GM23248 (cell line): ENCODE measurements at regions not wholly inside any gene's neighbourhood (a gene's known extent, or its start where the extent isn't known, plus 50 kb on each side); places are given as distances from the start of the nearest gene placed in this dataset.
"Not testable (repeated sequence)": the region's sequence is repeated elsewhere in the genome, so short reads cannot be mapped to it uniquely, and the experiment has no call there.

Source experiments
- DNase-seq: peaks from one replicate; pipeline ENCODE4 v3.0.0-alpha.2; 2015
- H2AFZ ChIP-seq: fragments of 200-600 bp; sonication (generic); 2 replicates; pipeline ENCODE4 v1.6.1; 2016; ENCODE audit warnings: antibody characterized with exemption
- H3F3A ChIP-seq: fragments of 200-600 bp; sonication (generic); 2 replicates; pipeline ENCODE4 v1.6.1; 2016; ENCODE audit warnings: mild to moderate bottlenecking, antibody characterized with exemption, mixed run types; ENCODE audit not compliant: insufficient read depth
- H3K27ac ChIP-seq: fragments of 200-600 bp; sonication (generic); 2 replicates; pipeline ENCODE4 v1.5.1; 2016; ENCODE audit warnings: mild to moderate bottlenecking
- H3K27me3 ChIP-seq: fragments of 200-600 bp; sonication (generic); replicated peaks from 2 replicates; pipeline ENCODE4 v1.6.1; 2016; ENCODE audit warnings: mild to moderate bottlenecking; ENCODE audit not compliant: insufficient read depth
- H3K36me3 ChIP-seq: fragments of 200-600 bp; sonication (generic); 2 replicates; pipeline ENCODE4 v1.6.1; 2016; ENCODE audit warnings: low read depth, mild to moderate bottlenecking
- H3K4me1 ChIP-seq: fragments of 200-600 bp; sonication (generic); 2 replicates; pipeline ENCODE4 v1.6.1; 2016; ENCODE audit warnings: mild to moderate bottlenecking; ENCODE audit not compliant: insufficient read depth
- H3K4me2 ChIP-seq: fragments of 200-600 bp; sonication (generic); one replicate; pipeline ENCODE4 v1.6.1; 2016; ENCODE audit warnings: mild to moderate bottlenecking; ENCODE audit not compliant: unreplicated experiment
- H3K4me3 ChIP-seq: fragments of 200-600 bp; sonication (generic); 2 replicates; pipeline ENCODE4 v1.5.1; 2016; ENCODE audit warnings: mild to moderate bottlenecking
- H3K79me2 ChIP-seq: fragments of 200-600 bp; sonication (generic); 2 replicates; pipeline ENCODE4 v1.6.1; 2016; ENCODE audit warnings: mild to moderate bottlenecking; ENCODE audit not compliant: insufficient read depth
- H3K9ac ChIP-seq: fragments of 200-600 bp; sonication (generic); 2 replicates; pipeline ENCODE4 v1.6.1; 2016; ENCODE audit warnings: mild to moderate bottlenecking
- H3K9me2 ChIP-seq: fragments of 200-600 bp; sonication (generic); 2 replicates; pipeline ENCODE4 v1.6.1; 2016; ENCODE audit warnings: mixed run types, mild to moderate bottlenecking, moderate library complexity; ENCODE audit not compliant: insufficient read depth
- H3K9me3 ChIP-seq: fragments of 200-600 bp; sonication (generic); one replicate; pipeline ENCODE4 v1.6.1; 2017; ENCODE audit warnings: low read depth
- H4K20me1 ChIP-seq: fragments of 200-600 bp; sonication (generic); 2 replicates; pipeline ENCODE4 v1.6.0; 2016; ENCODE audit not compliant: insufficient read depth
- EZH2 ChIP-seq: fragments of 200-600 bp; sonication (generic); IDR thresholded peaks from 2 replicates; pipeline ENCODE4 v1.6.1; 2018; ENCODE audit warnings: antibody characterized with exemption, mild to moderate bottlenecking; ENCODE audit not compliant: insufficient read depth, poor library complexity, severe bottlenecking
- EZH2phosphoT487 ChIP-seq: fragments of 200-600 bp; sonication (generic); IDR thresholded peaks from 2 replicates; pipeline ENCODE4 v1.6.1; 2018; ENCODE audit warnings: antibody characterized with exemption, moderate library complexity, mild to moderate bottlenecking, low read depth; ENCODE audit not compliant: insufficient read depth
- WGBS, 2 experiments: methylation state at CpG; one replicate each; pipeline ENCODE4 v1.1.6; 2015 to 2017; ENCODE audit warnings: low lambda C conversion rate in 2 of 2, low coverage in 1 of 2; ENCODE audit errors: missing lambda C conversion rate in 2 of 2; 5-methylcytosine and 5-hydroxymethylcytosine counted together
- in situ Hi-C: fragments of 300-500 bp; cut with MboI; formaldehyde crosslinking; loops from 2 replicates; pipeline ENCODE4 v1.15.0; 2020

DNA sequence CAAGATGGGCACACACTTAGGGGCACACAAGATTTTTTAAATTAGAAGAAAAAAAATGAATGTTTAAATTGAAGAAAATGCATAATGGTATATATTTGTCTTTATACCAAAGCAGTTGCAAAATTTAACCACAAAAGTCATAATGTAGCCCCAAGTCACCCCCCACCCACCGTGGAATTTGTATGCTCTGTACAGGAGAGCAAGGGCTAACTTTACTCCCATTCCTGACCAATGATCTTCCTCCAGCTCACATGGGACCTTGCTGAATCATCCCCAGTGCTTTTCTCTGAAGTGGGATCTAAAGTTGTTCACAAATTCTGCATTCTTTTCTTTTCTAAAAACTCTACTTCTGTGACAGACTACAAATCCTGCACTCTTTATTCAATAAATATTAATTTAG lies 597.0 kb downstream of the UQCRFS1 start:
- TF ChIP-seq EZH2 (no peak), EZH2phosphoT487 (no peak)
- in situ Hi-C loops = no loop called here
- H2AFZ ChIP-seq = no peak overlapping the region
- WGBS, 2 experiments = 10 to 18% methylated on average over 1 of the region's 1 CpG
- H3K9ac ChIP-seq = no peak overlapping the region
- H4K20me1 ChIP-seq = no peaks in the 10 kb centered on the region
- no peak overlapping the region for H3K27ac ChIP-seq
- no peak overlapping the region for H3K4me3 ChIP-seq
- H3K4me1 ChIP-seq = no peaks in the 10 kb centered on the region
- no peaks in the 10 kb centered on the region for H3K9me2 ChIP-seq
- no peaks in the 10 kb centered on the region for H3F3A ChIP-seq
- H3K27me3 ChIP-seq = no peaks in the 10 kb centered on the region
- no peaks in the 10 kb centered on the region for H3K79me2 ChIP-seq
- DNase-seq = no peak
- no peaks in the 10 kb centered on the region for H3K9me3 ChIP-seq
- no peak overlapping the region for H3K4me2 ChIP-seq
- H3K36me3 ChIP-seq = no peaks in the 10 kb centered on the region

DNA sequence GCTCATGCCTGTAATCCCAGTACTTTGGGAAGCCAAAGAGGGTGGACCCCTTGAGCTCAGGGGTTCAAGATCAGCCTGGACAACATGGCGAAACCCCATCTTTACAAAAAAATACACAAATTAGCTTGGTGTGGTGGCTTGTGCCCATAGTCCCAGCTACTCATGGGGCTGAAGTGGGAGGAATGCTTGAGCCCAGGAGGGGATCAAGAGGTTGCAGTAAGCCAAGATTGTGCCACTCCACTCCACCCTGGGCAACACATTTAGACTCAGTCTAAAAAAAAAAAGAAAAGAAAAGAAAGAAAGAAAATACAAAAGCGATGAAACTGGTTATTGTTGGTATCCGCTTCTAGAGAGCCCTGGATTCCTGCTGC lies 597.4 kb downstream of the UQCRFS1 start:
- DNase-seq = no peak
- no peak overlapping the region for H3K27ac ChIP-seq
- WGBS, 2 experiments = 21 to 28% methylated on average over 3 of the region's 3 CpGs
- no peaks in the 10 kb centered on the region for H3K9me3 ChIP-seq
- no peaks in the 10 kb centered on the region for H3K9me2 ChIP-seq
- no peak overlapping the region for H3K4me3 ChIP-seq
- no peaks in the 10 kb centered on the region for H3K4me1 ChIP-seq
- no peak overlapping the region for H3K4me2 ChIP-seq
- no peak overlapping the region for H2AFZ ChIP-seq
- H3K36me3 ChIP-seq = no peaks in the 10 kb centered on the region
- H3K9ac ChIP-seq = no peak overlapping the region
- H3K79me2 ChIP-seq = no peaks in the 10 kb centered on the region
- no peaks in the 10 kb centered on the region for H3K27me3 ChIP-seq
- no peaks in the 10 kb centered on the region for H3F3A ChIP-seq
- TF ChIP-seq EZH2phosphoT487 (no peak), EZH2 (no peak)
- in situ Hi-C loops = no loop called here
- no peaks in the 10 kb centered on the region for H4K20me1 ChIP-seq

DNA sequence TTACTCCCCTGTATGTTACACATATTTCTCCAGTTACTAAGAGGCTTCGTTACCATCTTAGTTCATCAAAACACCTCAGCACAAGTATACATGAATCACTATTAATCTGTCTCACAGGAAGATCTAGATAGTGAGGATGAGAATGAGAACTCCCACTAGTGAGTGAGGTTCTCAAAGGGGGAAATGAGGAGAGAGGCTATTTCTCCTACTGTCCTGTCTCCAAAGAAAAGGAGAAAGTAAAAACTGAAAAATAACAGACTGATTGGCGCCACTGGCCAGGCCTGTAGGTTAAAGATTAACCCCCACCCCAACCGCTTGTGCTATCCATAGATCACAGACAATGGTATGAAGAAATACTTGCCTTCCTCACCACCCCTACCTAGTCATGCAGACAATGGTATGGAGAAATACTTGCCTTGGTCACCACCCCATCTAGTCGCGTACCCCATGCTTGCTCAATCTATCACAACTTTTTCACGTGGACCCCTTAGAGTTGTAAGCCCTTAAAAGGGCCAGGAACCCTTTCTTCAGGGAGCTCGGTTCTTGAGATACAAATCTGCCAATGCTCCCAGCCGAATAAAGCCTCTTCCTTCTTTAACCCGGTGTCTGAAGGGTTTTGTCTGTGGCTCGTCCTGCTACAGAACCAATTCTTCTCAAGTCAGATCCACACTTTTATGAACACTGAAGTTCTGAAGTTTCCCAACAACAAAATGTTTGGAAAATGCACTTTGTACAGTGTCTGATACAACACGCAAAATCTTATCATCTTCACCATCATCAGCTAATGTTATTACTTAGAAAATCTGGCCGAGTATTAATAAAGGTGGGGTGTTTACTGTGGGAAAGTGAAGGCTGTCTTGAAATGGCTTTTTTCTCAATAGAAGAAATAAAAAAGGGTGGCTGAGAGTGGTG lies 598.1 kb downstream of the UQCRFS1 start:
- no peak for TF ChIP-seq EZH2
- TF ChIP-seq EZH2phosphoT487 = no peak
- no peaks in the 10 kb centered on the region for H4K20me1 ChIP-seq
- in situ Hi-C loops = no loop called here

GRCh38 chr19:28612275-28612769 lies 600.6 kb downstream of the UQCRFS1 start:
- in situ Hi-C loops = no loop called here
- no peaks in the 10 kb centered on the region for H3K36me3 ChIP-seq
- no peaks in the 10 kb centered on the region for H3K4me1 ChIP-seq
- no peak overlapping the region for H3K9ac ChIP-seq
- no peaks in the 10 kb centered on the region for H3K79me2 ChIP-seq
- H3F3A ChIP-seq = no peaks in the 10 kb centered on the region
- H3K9me2 ChIP-seq = no peaks in the 10 kb centered on the region
- H3K9me3 ChIP-seq = no peaks in the 10 kb centered on the region
- H3K27me3 ChIP-seq = no peaks in the 10 kb centered on the region
- H3K27ac ChIP-seq = no peak overlapping the region
- no peak for DNase-seq
- H2AFZ ChIP-seq = no peak overlapping the region
- no peak overlapping the region for H3K4me3 ChIP-seq
- WGBS, 2 experiments = 41 to 43% methylated on average over 8 of the region's 8 CpGs
- H3K4me2 ChIP-seq = no peak overlapping the region
- TF ChIP-seq EZH2 (no peak), EZH2phosphoT487 (no peak)
- no peaks in the 10 kb centered on the region for H4K20me1 ChIP-seq

More for the DNA sequence above, 598.1 kb downstream of the UQCRFS1 start:
- H3K36me3 ChIP-seq = no peaks in the 10 kb centered on the region
- H3K9me2 ChIP-seq = no peaks in the 10 kb centered on the region
- 30 to 36% methylated on average over 12 of the region's 12 CpGs for WGBS, 2 experiments
- H3K9me3 ChIP-seq = no peaks in the 10 kb centered on the region
- H3K27me3 ChIP-seq = no peaks in the 10 kb centered on the region
- H3K4me1 ChIP-seq = no peaks in the 10 kb centered on the region
- no peaks in the 10 kb centered on the region for H3F3A ChIP-seq
- no peak overlapping the region for H3K4me2 ChIP-seq
- no peak overlapping the region for H2AFZ ChIP-seq
- H3K79me2 ChIP-seq = no peaks in the 10 kb centered on the region
- H3K27ac ChIP-seq = no peak overlapping the region
- H3K4me3 ChIP-seq = no peak overlapping the region
- DNase-seq = no peak
- no peak overlapping the region for H3K9ac ChIP-seq

GRCh38 chr19:28611227-28611914 lies 601.6 kb downstream of the UQCRFS1 start:
- H3K4me2 ChIP-seq, H3K9me3 ChIP-seq, in situ Hi-C loops, H3K27me3 ChIP-seq, DNase-seq, H3K9me2 ChIP-seq, H3K9ac ChIP-seq, H2AFZ ChIP-seq, H3K4me3 ChIP-seq, H3K27ac ChIP-seq, H3K79me2 ChIP-seq, H3F3A ChIP-seq, H3K4me1 ChIP-seq, H3K36me3 ChIP-seq, H4K20me1 ChIP-seq: not testable (repeated sequence)
- 49 to 52% methylated on average over 8 of the region's 8 CpGs for WGBS, 2 experiments
